HG02938 (cell line): ENCODE measurements at regions not wholly inside any gene's neighbourhood (a gene's known extent, or its start where the extent isn't known, plus 50 kb on each side); places are given as distances from the start of the nearest gene placed in this dataset.
A peak's percentile ranks its signal among the peaks of the same experiment; 100 is the strongest.

Source experiments
- ATAC-seq: cut with Tn5 transposase; IDR thresholded peaks from one replicate; pipeline ENCODE4 v1.9.1; 2021; ENCODE audit warnings: mild to moderate bottlenecking, moderate library complexity; ENCODE audit not compliant: unreplicated experiment

DNA sequence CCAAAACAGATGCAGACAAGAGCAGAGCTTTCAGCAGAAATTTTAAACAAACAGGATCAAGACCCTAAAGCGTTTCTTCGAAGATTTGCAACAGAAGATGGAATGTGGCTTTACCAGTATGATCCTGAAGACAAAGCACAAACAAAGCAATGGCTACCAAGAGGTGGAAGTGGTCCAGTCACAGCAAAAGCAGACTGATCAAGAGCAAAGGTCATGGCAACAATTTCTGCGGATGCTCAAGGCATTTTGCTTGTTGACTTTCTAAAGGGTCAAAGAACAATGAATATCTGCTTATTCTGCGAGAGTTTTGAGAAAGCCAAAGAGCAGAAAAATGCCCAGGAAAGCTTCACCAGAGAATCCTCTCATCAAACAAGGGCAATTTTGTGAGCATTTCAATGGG, 130.4 kb downstream of the MBL2 start:
- ATAC-seq: no peak

- peak; percentile 82 for ATAC-seq
Measured at GRCh38 chr10:52644373-52645186, 128.0 kb downstream of the MBL2 start.

DNA sequence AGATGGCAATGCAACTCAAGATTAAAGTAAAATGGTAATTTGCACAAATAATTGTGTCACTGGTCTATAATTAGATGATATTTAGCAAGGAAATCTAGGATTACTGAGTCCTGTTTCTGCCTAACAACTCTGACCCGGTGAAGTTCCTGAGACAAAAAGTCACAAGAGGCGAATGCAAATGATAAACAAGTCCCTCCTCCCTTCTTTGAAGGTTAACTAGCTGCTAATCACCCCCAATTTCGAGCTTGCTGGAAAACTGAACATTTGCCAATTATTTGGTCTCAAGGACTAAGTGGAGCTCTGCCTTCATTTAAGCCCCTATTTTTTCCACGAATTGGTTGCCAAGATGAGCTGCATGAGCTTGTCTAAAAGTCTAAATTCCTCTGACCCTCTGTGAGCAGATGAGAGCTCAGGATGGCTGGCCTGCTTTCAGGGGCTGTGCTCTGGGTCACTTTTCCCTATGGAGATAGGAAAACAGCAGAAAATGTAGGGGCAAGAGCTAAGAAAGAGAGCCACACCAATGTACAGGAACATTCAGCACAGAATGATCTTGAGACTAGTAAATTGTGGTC, 127.3 kb downstream of the MBL2 start:
- no peak for ATAC-seq

DNA sequence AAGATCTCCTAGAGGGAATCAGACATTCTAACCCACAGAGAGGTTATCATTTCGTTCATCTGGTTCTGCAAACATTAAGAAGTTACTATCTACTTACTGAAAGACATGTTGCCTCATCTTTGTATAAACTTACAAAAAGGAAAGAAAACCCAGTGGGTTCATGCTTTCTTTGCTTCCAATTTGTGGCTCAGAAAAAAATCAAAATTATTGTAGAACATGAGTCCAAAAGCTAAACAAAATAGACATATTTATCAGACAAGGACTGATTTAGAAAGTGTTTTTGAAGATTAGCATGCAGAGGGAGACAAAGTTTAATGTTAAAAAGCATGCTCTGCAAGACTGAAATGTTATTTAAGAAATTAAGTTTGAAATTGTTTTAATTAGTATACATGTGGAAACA, 123.1 kb downstream of the MBL2 start:
- ATAC-seq: no peak

- ATAC-seq: no peak
Measured at GRCh38 chr10:52650873-52651272, 121.7 kb downstream of the MBL2 start.

DNA sequence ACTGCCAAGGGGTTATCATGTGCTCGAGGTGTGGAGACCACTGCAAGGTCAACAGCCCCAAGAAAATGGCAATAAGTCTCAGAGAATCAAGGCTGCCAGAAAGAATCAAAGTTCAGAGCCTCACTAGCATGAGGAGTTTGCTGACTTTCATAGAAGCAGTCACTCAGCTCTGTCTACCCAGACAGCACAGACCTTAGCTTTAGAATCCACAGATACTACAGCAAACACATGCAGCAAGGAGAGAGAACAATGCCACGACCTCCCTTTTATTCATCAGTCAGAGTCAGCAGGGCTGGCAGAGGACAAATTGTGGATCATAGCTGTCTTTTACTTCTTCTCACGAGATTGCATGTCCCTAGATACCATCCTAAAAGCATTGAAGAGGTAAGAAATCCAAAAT, 121.3 kb downstream of the MBL2 start:
- no peak for ATAC-seq

- ATAC-seq: no peak
Measured at GRCh38 chr10:52652431-52653262, 119.9 kb downstream of the MBL2 start.

- no peak for ATAC-seq
Measured at GRCh38 chr10:52653263-52653909, 119.2 kb downstream of the MBL2 start.

DNA sequence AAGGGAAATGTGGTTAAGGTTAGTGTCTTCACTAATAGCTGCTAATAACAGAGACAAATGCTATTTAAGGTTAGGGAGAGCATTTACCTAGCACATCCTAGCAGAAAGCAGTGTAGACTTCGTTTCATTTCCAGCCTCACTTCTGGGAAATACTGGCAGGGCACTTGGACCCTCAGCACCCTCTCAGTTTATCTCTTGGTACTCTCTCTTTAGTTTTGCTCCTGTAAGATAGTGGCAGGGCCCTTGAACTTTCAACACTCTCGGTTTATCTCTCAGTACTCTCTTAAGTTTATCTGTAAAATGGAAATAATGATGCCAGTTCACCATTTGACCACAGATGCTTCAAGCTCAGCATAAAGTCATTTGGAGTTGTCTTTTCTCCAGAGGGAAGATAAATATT, 118.4 kb downstream of the MBL2 start:
- ATAC-seq: no peak

DNA sequence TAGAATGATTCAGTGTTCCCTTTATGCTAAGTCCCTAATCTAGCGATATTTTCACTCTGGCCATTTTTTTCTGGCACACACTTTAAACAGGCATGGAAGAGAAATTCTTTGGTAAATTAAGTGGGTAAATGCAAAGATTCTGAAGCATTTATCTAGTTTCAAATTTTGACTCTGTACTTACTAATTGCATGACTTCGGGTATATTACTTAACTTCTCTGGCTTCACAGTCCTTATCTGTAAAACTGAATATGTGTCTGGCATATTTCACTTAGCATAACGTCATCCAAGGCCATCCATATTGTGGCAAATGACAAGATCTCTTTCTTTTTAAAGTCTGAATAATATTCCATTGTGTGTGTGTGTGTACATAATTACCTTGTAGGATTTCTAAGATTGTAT, 114.5 kb downstream of the MBL2 start:
- no peak for ATAC-seq

DNA sequence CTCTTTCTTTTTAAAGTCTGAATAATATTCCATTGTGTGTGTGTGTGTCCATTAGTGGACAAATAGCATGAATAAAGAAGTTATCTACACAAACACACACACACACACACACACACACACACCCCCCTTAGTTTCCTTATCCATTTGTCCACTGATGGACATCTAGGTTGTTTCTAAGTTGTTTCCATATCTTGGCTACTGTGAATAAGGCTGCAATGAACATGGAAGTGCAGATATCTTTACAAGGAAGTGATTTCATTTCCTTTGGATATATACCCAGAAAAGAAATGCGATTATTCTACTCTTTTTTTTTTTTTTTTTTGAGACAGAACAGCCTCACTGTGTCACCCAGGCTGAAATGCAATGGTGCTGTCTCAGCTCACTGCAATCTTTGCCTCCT, 113.5 kb downstream of the MBL2 start:
- no peak for ATAC-seq

GRCh38 chr10:52662256-52662655, 110.3 kb downstream of the MBL2 start:
- no peak for ATAC-seq

- no peak for ATAC-seq
Measured at GRCh38 chr10:52663161-52663560, 109.4 kb downstream of the MBL2 start.

GRCh38 chr10:52664629-52665028, 108.0 kb downstream of the MBL2 start:
- ATAC-seq: no peak

GRCh38 chr10:52665821-52666220, 106.8 kb downstream of the MBL2 start:
- ATAC-seq: no peak

- ATAC-seq: no peak
Measured at GRCh38 chr10:52666931-52667330, 105.7 kb downstream of the MBL2 start.

DNA sequence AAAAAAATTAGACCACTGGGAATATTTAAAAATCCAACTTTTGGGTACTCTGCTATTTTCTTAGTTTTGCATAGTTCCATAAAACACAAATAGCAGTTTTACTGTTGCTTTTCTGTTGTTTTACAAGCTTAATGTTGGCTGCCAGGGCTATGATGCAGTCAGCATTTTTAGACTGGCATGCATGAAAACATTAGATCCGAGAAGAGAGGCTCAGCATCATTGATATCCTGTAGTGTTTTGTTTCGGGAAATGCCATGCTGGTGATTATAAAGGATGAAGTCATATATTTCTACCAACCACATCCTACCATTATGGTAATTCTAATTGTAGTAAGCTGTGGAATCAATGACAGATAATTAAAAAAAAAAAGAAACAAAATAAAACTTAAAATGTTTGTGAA, 104.6 kb downstream of the MBL2 start:
- ATAC-seq: no peak

DNA sequence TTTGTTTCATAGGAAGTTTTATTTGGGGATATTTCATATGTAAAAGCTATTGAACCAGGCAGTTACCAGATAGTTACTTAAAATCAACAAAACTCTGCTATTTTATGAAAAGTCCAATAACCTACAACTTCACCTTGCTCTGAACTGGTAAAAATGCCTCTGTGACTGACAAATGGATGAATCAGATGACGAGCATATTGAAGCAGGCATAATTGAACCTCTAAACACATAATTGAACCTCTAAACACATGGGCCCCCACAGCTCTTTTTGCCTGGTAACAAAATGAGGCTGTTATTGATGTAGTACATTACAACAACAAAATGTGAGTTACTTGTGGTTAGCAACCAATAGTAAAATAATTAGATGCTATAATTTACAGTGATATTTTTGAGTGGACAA, 99.7 kb downstream of the MBL2 start:
- ATAC-seq: no peak

DNA sequence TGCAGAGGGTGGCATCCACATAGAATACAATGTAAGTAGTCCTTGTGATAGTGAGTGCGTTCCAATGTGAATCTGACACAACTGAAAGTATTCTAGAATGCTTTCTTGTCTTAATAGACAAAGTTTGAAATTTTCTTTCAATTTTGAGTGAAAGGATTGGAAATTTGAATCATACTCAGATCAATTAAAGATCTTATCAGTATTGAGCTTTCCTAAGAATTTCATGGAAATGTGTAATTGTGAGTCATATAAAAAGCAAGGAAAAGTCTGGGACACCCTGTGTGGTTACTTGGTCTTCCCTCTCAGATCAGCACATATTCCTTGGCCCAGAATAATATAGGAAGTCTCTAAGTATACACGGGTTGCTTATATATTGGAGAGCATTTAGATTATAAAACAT, 99.1 kb downstream of the MBL2 start:
- no peak for ATAC-seq

DNA sequence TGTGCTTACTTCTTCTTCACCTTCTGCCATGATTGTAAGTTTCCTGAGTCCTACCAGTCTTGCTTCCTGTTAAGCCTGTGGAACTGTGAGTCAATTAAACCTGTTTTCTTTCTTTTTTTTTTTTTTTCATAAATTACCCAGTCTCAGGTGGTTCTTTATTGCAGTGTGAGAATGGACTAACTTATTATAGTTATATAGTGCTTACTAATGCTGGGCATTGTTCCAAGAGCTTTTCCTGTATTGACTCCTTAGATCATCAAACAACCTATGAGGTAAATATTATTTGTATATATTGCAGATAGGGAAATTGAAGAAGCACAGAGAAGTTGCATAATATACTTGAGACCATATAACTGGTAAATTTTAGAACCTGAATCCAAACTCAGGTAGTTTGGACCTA, 98.1 kb downstream of the MBL2 start:
- ATAC-seq: no peak

- ATAC-seq: no peak
Measured at GRCh38 chr10:52677086-52677485, 95.5 kb downstream of the MBL2 start.
